Thoracic aorta (tissue), 2 donors: ENCODE measurements at regions not wholly inside any gene's neighbourhood (a gene's known extent, or its start where the extent isn't known, plus 50 kb on each side); places are given as distances from the start of the nearest gene placed in this dataset.

Source experiments
- ATAC-seq: fragments of 150-250 bp; one replicate; pipeline ENCODE4 v1.8.0; 2017; ENCODE audit warnings: low read depth; ENCODE audit not compliant: insufficient number of reproducible peaks, low FRiP score
- DNase-seq: peaks from one replicate; pipeline ENCODE4 v3.0.0-alpha.2; 2020; ENCODE audit warnings: low spot score
- H3K27ac ChIP-seq, 2 donors: fragments of 200-600 bp; sonication (generic); 1 replicate in 1 of 2; 2 replicates in 1 of 2; pipeline ENCODE4 v1.5.1; 2016; ENCODE audit warnings: mild to moderate bottlenecking in 2 of 2, moderate library complexity in 2 of 2
- H3K27me3 ChIP-seq: fragments of 200-600 bp; sonication (generic); replicated peaks from 2 replicates; pipeline ENCODE4 v1.6.0; 2016; ENCODE audit warnings: mild to moderate bottlenecking; ENCODE audit not compliant: insufficient read depth
- H3K36me3 ChIP-seq: fragments of 200-600 bp; sonication (generic); one replicate; pipeline ENCODE4 v1.5.1; 2016
- H3K4me1 ChIP-seq, 2 donors: fragments of 200-600 bp; sonication (generic); 1 replicate in 1 of 2; 2 replicates in 1 of 2; pipeline versions ENCODE4 v1.5.1 to v1.6.0; 2016; ENCODE audit warnings: low read depth in 2 of 2, mild to moderate bottlenecking in 1 of 2; ENCODE audit not compliant: control insufficient read depth in 1 of 2
- H3K4me3 ChIP-seq: fragments of 200-600 bp; sonication (generic); 2 replicates; pipeline ENCODE4 v1.5.1; 2016; ENCODE audit warnings: mild to moderate bottlenecking
- H3K9me3 ChIP-seq: fragments of 200-600 bp; sonication (generic); 2 replicates; pipeline ENCODE4 v1.5.1; 2016
- CTCF ChIP-seq: fragments of 200-600 bp; sonication (generic); IDR thresholded peaks from one replicate; pipeline ENCODE4 v1.5.1; 2019; ENCODE audit warnings: antibody characterized with exemption

GRCh38 chr1:112196008-112196588 is 199.9 kb upstream of the CTTNBP2NL start:
- Histone ChIP-seq H3K27ac (no peak overlapping the region), H3K36me3 (no peaks in the 10 kb centered on the region), H3K9me3 (no peaks in the 10 kb centered on the region), H3K4me3 (no peak overlapping the region), H3K27me3 (no peaks in the 10 kb centered on the region), H3K4me1 (no peaks in the 10 kb centered on the region)
- no peak for DNase-seq
- ATAC-seq: no peak
- TF ChIP-seq CTCF: no peak

- H3K36me3 ChIP-seq: no peaks in the 10 kb centered on the region
- ATAC-seq: no peak
- DNase-seq: no peak
- no peaks in the 10 kb centered on the region for H3K9me3 ChIP-seq
- H3K27ac ChIP-seq: no peak overlapping the region
- no peaks in the 10 kb centered on the region for H3K4me1 ChIP-seq
- no peak overlapping the region for H3K4me3 ChIP-seq
- no peak for TF ChIP-seq CTCF
- no peaks in the 10 kb centered on the region for H3K27me3 ChIP-seq
These were observed 199.3 kb upstream of the CTTNBP2NL start for GRCh38 chr1:112196731-112197130.

GRCh38 chr1:112209493-112209892 is 186.5 kb upstream of the CTTNBP2NL start:
- ATAC-seq (no peak), DNase-seq (no peak)
- Histone ChIP-seq H3K36me3 (no peaks in the 10 kb centered on the region), H3K4me3 (no peak overlapping the region), H3K27ac (no peak overlapping the region), H3K27me3 (no peaks in the 10 kb centered on the region), H3K4me1 (no peaks in the 10 kb centered on the region), H3K9me3 (no peaks in the 10 kb centered on the region)
- TF ChIP-seq CTCF: no peak

GRCh38 chr1:112219267-112219666 is 176.7 kb upstream of the CTTNBP2NL start:
- Histone ChIP-seq H3K4me1 (no peaks in the 10 kb centered on the region), H3K9me3 (no peaks in the 10 kb centered on the region), H3K27ac (no peak overlapping the region), H3K4me3 (no peak overlapping the region), H3K27me3 (no peaks in the 10 kb centered on the region), H3K36me3 (no peaks in the 10 kb centered on the region)
- ATAC-seq (no peak), DNase-seq (no peak)
- TF ChIP-seq CTCF: no peak

GRCh38 chr1:112230232-112230631 is 165.8 kb upstream of the CTTNBP2NL start:
- ATAC-seq: no peak
- no peak for TF ChIP-seq CTCF
- no peak for DNase-seq
- H3K9me3 ChIP-seq: no peaks in the 10 kb centered on the region
- no peaks in the 10 kb centered on the region for H3K36me3 ChIP-seq
- no peaks in the 10 kb centered on the region for H3K4me1 ChIP-seq
- no peak overlapping the region for H3K27ac ChIP-seq
- no peak overlapping the region for H3K4me3 ChIP-seq
- H3K27me3 ChIP-seq: no peaks in the 10 kb centered on the region
